ENCODE measurements at regions not wholly inside any gene's neighbourhood (a gene's known extent, or its start where the extent isn't known, plus 50 kb on each side); places are given as distances from the start of the nearest gene placed in this dataset.

- TF ChIP-seq CHD7 (IDR thresholded peaks at IDR 0.05; ENCODE audit: insufficient replicate concordance, low read length): no peak
These were observed 153.2 kb upstream of the MAST4 start (continued) for GRCh38 chr5:66442951-66443445.
